H1 (cell line): ENCODE measurements at regions not wholly inside any gene's neighbourhood (a gene's known extent, or its start where the extent isn't known, plus 50 kb on each side); places are given as distances from the start of the nearest gene placed in this dataset.
"Not testable (repeated sequence)": the region's sequence is repeated elsewhere in the genome, so short reads cannot be mapped to it uniquely, and the experiment has no call there.

Source experiments
- CTCF ChIA-PET: fragments of 300-600 bp; sonication (Branson Sonifier 250); formaldehyde crosslinking; loops from one replicate; lab custom pipeline; 2021; ENCODE audit not compliant: partially characterized antibody; lab: Charles Lee
- POLR2A ChIA-PET: fragments of 300-600 bp; sonication (Branson Sonifier 250); formaldehyde crosslinking; loops from one replicate; lab custom pipeline; 2021; ENCODE audit warnings: inconsistent platforms; ENCODE audit not compliant: partially characterized antibody; lab: Charles Lee
- DNase-seq, 2 experiments: peaks; one replicate each; pipeline versions ENCODE4 v3.0.0 to v3.0.0-alpha.2; 2010 to 2022; ENCODE audit warnings: low spot score in 2 of 2, low read depth in 1 of 2, mixed read lengths in 1 of 2
- FAIRE-seq: peaks from 2 replicates; lab custom pipeline; 2011; peaks lifted over from hg19 to GRCh38; lab: Jason Lieb, UNC
- H2AFZ ChIP-seq: 2 replicates; pipeline ENCODE4 v1.8.1; 2012; ENCODE audit warnings: low read length, inconsistent platforms
- H2AK5ac ChIP-seq: 2 replicates; pipeline ENCODE4 v1.6.1; 2013; ENCODE audit warnings: low read depth, low read length
- H2BK120ac ChIP-seq: replicated peaks from 2 replicates; pipeline ENCODE3; 2013; ENCODE audit warnings: low read depth, low read length, inconsistent platforms
- H2BK12ac ChIP-seq: 2 replicates; pipeline ENCODE4 v1.6.1; 2013; ENCODE audit warnings: low read depth, low read length
- H2BK15ac ChIP-seq: 2 replicates; pipeline ENCODE4 v1.6.1; 2013; ENCODE audit warnings: low read length
- H2BK20ac ChIP-seq: 2 replicates; pipeline ENCODE4 v1.6.1; 2013; ENCODE audit warnings: low read length
- H2BK5ac ChIP-seq: 2 replicates; pipeline ENCODE4 v1.6.1; 2013; ENCODE audit warnings: low read depth, low read length
- H3K14ac ChIP-seq: 2 replicates; pipeline ENCODE4 v1.6.1; 2013; ENCODE audit warnings: inconsistent platforms; ENCODE audit not compliant: insufficient read length
- H3K18ac ChIP-seq: 2 replicates; pipeline ENCODE4 v1.6.1; 2013; ENCODE audit warnings: low read length; ENCODE audit errors: extremely low read depth
- H3K23ac ChIP-seq: 2 replicates; pipeline ENCODE4 v1.6.1; 2013; ENCODE audit warnings: inconsistent platforms; ENCODE audit not compliant: insufficient read length
- H3K23me2 ChIP-seq: 2 replicates; pipeline ENCODE4 v1.6.1; 2013; ENCODE audit warnings: low read depth, low read length
- H3K27ac ChIP-seq: 2 replicates; pipeline ENCODE4 v1.6.1; 2011; ENCODE audit warnings: low read depth, low read length, inconsistent platforms
- H3K27me3 ChIP-seq, 4 experiments: replicated peaks in 1 of 4; 1 replicate in 1 of 4; 2 replicates in 3 of 4; pipeline versions ENCODE4 v1.6.1 to v1.8.1; 2011 to 2013; ENCODE audit warnings: low read length in 3 of 4, mild to moderate bottlenecking in 3 of 4, inconsistent platforms in 2 of 4, mixed read lengths in 2 of 4, moderate library complexity in 1 of 4; ENCODE audit not compliant: control insufficient read depth in 3 of 4, insufficient read depth in 3 of 4; ENCODE audit errors: extremely low read depth in 1 of 4
- H3K36me3 ChIP-seq, 4 experiments: 2 replicates each; pipeline versions ENCODE4 v1.6.1 to v1.8.1; 2011 to 2013; ENCODE audit warnings: mild to moderate bottlenecking in 4 of 4, low read length in 3 of 4, moderate library complexity in 2 of 4, control low read depth in 1 of 4, inconsistent platforms in 1 of 4; ENCODE audit not compliant: insufficient read depth in 4 of 4, control insufficient read depth in 2 of 4
- H3K4ac ChIP-seq: replicated peaks from 2 replicates; pipeline ENCODE3; 2013; ENCODE audit warnings: low read length, low read depth, mixed read lengths, inconsistent platforms; ENCODE audit not compliant: insufficient read length
- H3K4me1 ChIP-seq, 4 experiments: replicated peaks in 1 of 4; 1 replicate in 1 of 4; 2 replicates in 3 of 4; pipeline versions ENCODE4 v1.6.1 to v1.8.1; 2011 to 2013; ENCODE audit warnings: low read length in 3 of 4, inconsistent platforms in 2 of 4, mixed read lengths in 1 of 4; ENCODE audit not compliant: insufficient read depth in 4 of 4, control insufficient read depth in 3 of 4
- H3K4me2 ChIP-seq, 2 experiments: 2 replicates each; pipeline versions ENCODE4 v1.6.1 to v1.8.1; 2011 to 2013; ENCODE audit warnings: low read depth in 2 of 2, low read length in 2 of 2, control low read depth in 1 of 2, inconsistent platforms in 1 of 2, mild to moderate bottlenecking in 1 of 2; ENCODE audit not compliant: insufficient read depth in 1 of 2
- H3K4me3 ChIP-seq, 4 experiments: fragments of 200-600, 300-600 bp in 1 of 4; sonication (generic), shearing (Covaris generic), sonication (Bioruptor Twin) in 1 of 4; 2 replicates each; pipeline versions ENCODE4 v1.5.1 to v1.8.1; 2011 to 2016; ENCODE audit warnings: low read length in 4 of 4, low read depth in 3 of 4, control low read depth in 2 of 4, inconsistent platforms in 2 of 4, mild to moderate bottlenecking in 2 of 4, mixed read lengths in 1 of 4, moderate library complexity in 1 of 4; ENCODE audit not compliant: insufficient read depth in 2 of 4; ENCODE audit errors: extremely low read depth in 1 of 4
- H3K56ac ChIP-seq: replicated peaks from 2 replicates; pipeline ENCODE3; 2013; ENCODE audit warnings: low read depth, mild to moderate bottlenecking, mixed read lengths, low read length, inconsistent platforms; ENCODE audit not compliant: insufficient read length
- H3K79me1 ChIP-seq: 2 replicates; pipeline ENCODE4 v1.6.1; 2013; ENCODE audit warnings: low read depth, low read length, control low read depth
- H3K79me2 ChIP-seq, 2 experiments: 2 replicates each; pipeline versions ENCODE4 v1.6.1 to v1.8.1; 2012 to 2013; ENCODE audit warnings: low read length in 2 of 2, mild to moderate bottlenecking in 2 of 2, inconsistent platforms in 1 of 2; ENCODE audit not compliant: insufficient read depth in 2 of 2, control insufficient read depth in 1 of 2
- H3K9ac ChIP-seq, 4 experiments: replicated peaks in 1 of 4; 1 replicate in 1 of 4; 2 replicates in 3 of 4; pipeline versions ENCODE4 v1.6.1 to v1.8.1; 2011 to 2013; ENCODE audit warnings: low read depth in 3 of 4, low read length in 3 of 4, control low read depth in 2 of 4, mild to moderate bottlenecking in 2 of 4, moderate library complexity in 2 of 4, inconsistent platforms in 1 of 4; ENCODE audit errors: extremely low read depth in 1 of 4
- H3K9me3 ChIP-seq, 2 experiments: 2 replicates each; pipeline versions ENCODE4 v1.6.1 to v1.8.1; 2012 to 2013; ENCODE audit warnings: mild to moderate bottlenecking in 2 of 2, moderate library complexity in 2 of 2, control low read depth in 1 of 2, inconsistent platforms in 1 of 2, low read depth in 1 of 2, low read length in 1 of 2, mixed read lengths in 1 of 2; ENCODE audit not compliant: insufficient read depth in 2 of 2
- H4K20me1 ChIP-seq, 2 experiments: replicated peaks in 1 of 2; 2 replicates each; pipeline versions ENCODE3 to v1.8.1; 2011 to 2013; ENCODE audit warnings: inconsistent platforms in 2 of 2, low read length in 2 of 2, mild to moderate bottlenecking in 1 of 2; ENCODE audit not compliant: insufficient read depth in 2 of 2, control insufficient read depth in 1 of 2
- H4K5ac ChIP-seq: 2 replicates; pipeline ENCODE4 v1.6.1; 2013; ENCODE audit warnings: low read length, low read depth, mixed read lengths, inconsistent platforms; ENCODE audit not compliant: insufficient read length
- H4K8ac ChIP-seq: 2 replicates; pipeline ENCODE4 v1.8.0; 2013; ENCODE audit warnings: mild to moderate bottlenecking, moderate library complexity, low read length, inconsistent platforms; ENCODE audit not compliant: insufficient read depth; ENCODE audit errors: extremely low read depth
- H4K91ac ChIP-seq: replicated peaks from 2 replicates; pipeline ENCODE3; 2013; ENCODE audit warnings: low read length, mixed read lengths, inconsistent platforms; ENCODE audit not compliant: insufficient read length
- WGBS, 2 experiments: shearing (Covaris generic) in 1 of 2; methylation state at CpG; one replicate each; pipeline versions ENCODE4 v1.1.6 to v1.1.7; 2013 to 2015; ENCODE audit warnings: low lambda C conversion rate in 2 of 2, mixed read lengths in 2 of 2, inconsistent platforms in 1 of 2, low coverage in 1 of 2, missing lambda C conversion rate in 1 of 2; ENCODE audit not compliant: insufficient replicate concordance in 2 of 2, insufficient coverage in 1 of 2, insufficient read length in 1 of 2; ENCODE audit errors: extremely low coverage in 1 of 2, missing lambda C conversion rate in 1 of 2; 5-methylcytosine and 5-hydroxymethylcytosine counted together

DNA sequence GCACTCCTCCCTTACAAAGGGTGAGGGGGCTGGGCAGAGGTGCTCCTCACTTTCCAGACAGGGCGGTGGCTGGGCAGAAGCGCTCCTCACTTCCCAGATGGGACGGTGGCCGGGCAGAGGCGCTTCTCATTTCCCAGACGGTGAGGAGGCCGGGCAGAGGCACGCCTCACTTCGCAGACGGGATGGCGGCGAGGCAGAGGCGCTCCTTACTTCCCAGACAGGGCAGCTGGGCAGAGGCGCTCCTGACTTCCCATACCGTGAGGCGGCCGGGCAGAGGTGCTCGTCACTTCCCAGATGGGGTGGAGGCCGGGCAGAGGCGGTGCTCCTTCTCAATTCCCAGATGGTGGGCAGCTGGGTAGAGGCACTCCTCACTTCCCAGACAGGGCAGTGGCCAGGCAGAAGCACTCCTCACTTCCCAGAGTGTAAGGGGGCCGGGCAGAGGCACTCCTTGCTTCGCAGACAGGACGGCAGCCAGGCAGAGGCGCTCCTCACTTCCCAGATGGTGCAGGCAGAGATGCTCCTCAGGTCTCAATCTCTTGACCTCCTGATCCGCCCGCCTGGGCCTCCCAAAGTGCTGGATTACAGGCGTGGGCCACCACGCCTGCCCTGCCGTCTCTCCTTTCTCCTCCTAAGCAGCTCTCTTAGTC, 1623.9 kb upstream of the GOT2 start:
- H3K4me3 ChIP-seq, FAIRE-seq, POLR2A ChIA-PET: not testable (repeated sequence)

More for the DNA sequence above, 1623.9 kb upstream of the GOT2 start:
- H2BK5ac ChIP-seq, H3K23me2 ChIP-seq, H2BK120ac ChIP-seq, H3K79me2 ChIP-seq, H3K56ac ChIP-seq, H4K8ac ChIP-seq, H3K79me1 ChIP-seq, H2BK20ac ChIP-seq, H3K14ac ChIP-seq, H3K27ac ChIP-seq, H2BK15ac ChIP-seq, H4K91ac ChIP-seq, H2AK5ac ChIP-seq, H4K20me1 ChIP-seq, H4K5ac ChIP-seq, H3K18ac ChIP-seq, H3K27me3 ChIP-seq, H2AFZ ChIP-seq, H2BK12ac ChIP-seq, H3K4me2 ChIP-seq, CTCF ChIA-PET, H3K36me3 ChIP-seq, H3K4ac ChIP-seq, DNase-seq, H3K4me1 ChIP-seq, H3K23ac ChIP-seq, H3K9ac ChIP-seq: not testable (repeated sequence)
- WGBS, 2 experiments: 98% methylated on average over 13 of the region's 29 CpGs; no CpG with 5 or more reads in 1 of the 2 experiments
- H3K9me3 ChIP-seq: peaks cover 0 to 11% of the 10 kb centered on the region in 2 experiments; a peak in 1 of 4 replicates
